HG02852 (cell line): ENCODE measurements at regions not wholly inside any gene's neighbourhood (a gene's known extent, or its start where the extent isn't known, plus 50 kb on each side); places are given as distances from the start of the nearest gene placed in this dataset.

Experiments
- ATAC-seq: cut with Tn5 transposase; IDR thresholded peaks from one replicate; pipeline ENCODE4 v1.9.1; 2021; ENCODE audit warnings: mild to moderate bottlenecking, moderate library complexity; ENCODE audit not compliant: unreplicated experiment

- no peak for ATAC-seq
Measured at GRCh38 chr4:89604951-89605350, 232.0 kb downstream of the SNCA start.

GRCh38 chr4:89599026-89599425 lies 237.9 kb downstream of the SNCA start:
- ATAC-seq, result no peak

GRCh38 chr4:89598602-89599001 lies 238.4 kb downstream of the SNCA start:
- ATAC-seq, result no peak

GRCh38 chr4:89595125-89595789 lies 241.7 kb downstream of the SNCA start:
- ATAC-seq, result no peak

GRCh38 chr4:89590128-89590527 lies 246.8 kb downstream of the SNCA start:
- ATAC-seq, result no peak

GRCh38 chr4:89588421-89588820 lies 248.5 kb downstream of the SNCA start:
- no peak for ATAC-seq

- no peak for ATAC-seq
Measured at GRCh38 chr4:89587364-89587763, 249.6 kb downstream of the SNCA start.

- ATAC-seq, result no peak
Measured at GRCh38 chr4:89586864-89587263, 250.1 kb downstream of the SNCA start.

- ATAC-seq, result no peak
Measured at GRCh38 chr4:89586318-89586717, 250.6 kb downstream of the SNCA start.

- no peak for ATAC-seq
Measured at GRCh38 chr4:89582756-89583505, 254.0 kb downstream of the SNCA start.

- no peak for ATAC-seq
Measured at GRCh38 chr4:89579771-89580170, 257.2 kb downstream of the SNCA start.

GRCh38 chr4:89576246-89576645 lies 260.7 kb downstream of the SNCA start:
- no peak for ATAC-seq

GRCh38 chr4:89575840-89576239 lies 261.1 kb downstream of the SNCA start:
- ATAC-seq, result no peak

GRCh38 chr4:89574176-89574575 lies 262.8 kb downstream of the SNCA start:
- ATAC-seq, result no peak

GRCh38 chr4:89573656-89574055 lies 263.3 kb downstream of the SNCA start:
- ATAC-seq, result no peak

GRCh38 chr4:89572224-89572858 lies 264.6 kb downstream of the SNCA start:
- no peak for ATAC-seq

GRCh38 chr4:89570931-89571330 lies 263.3 kb upstream of the GPRIN3 start:
- no peak for ATAC-seq

GRCh38 chr4:89567936-89568335 lies 260.3 kb upstream of the GPRIN3 start:
- ATAC-seq, result no peak

- no peak for ATAC-seq
Measured at GRCh38 chr4:89563431-89563830, 255.8 kb upstream of the GPRIN3 start.

GRCh38 chr4:89562746-89563145 lies 255.1 kb upstream of the GPRIN3 start:
- ATAC-seq, result no peak

- no peak for ATAC-seq
Measured at GRCh38 chr4:89561048-89561447, 253.4 kb upstream of the GPRIN3 start.

GRCh38 chr4:89558147-89558546 lies 250.5 kb upstream of the GPRIN3 start:
- no peak for ATAC-seq
